Left ventricle myocardium inferior (tissue), 1 donor: ENCODE measurements at regions not wholly inside any gene's neighbourhood (a gene's known extent, or its start where the extent isn't known, plus 50 kb on each side); places are given as distances from the start of the nearest gene placed in this dataset.

ENCODE experiments used
- DNase-seq: peaks from one replicate; pipeline ENCODE4 v3.0.0-alpha.2; 2020
- H3K27ac ChIP-seq: fragments of 200-600 bp; replicated peaks from 2 replicates; pipeline ENCODE4 v1.8.0; 2021
- H3K27me3 ChIP-seq: fragments of 200-600 bp; 2 replicates; pipeline ENCODE4 v1.8.0; 2021; ENCODE audit warnings: low read depth
- H3K36me3 ChIP-seq: fragments of 200-600 bp; 2 replicates; pipeline ENCODE4 v1.8.0; 2021
- H3K4me1 ChIP-seq: fragments of 200-600 bp; 2 replicates; pipeline ENCODE4 v1.8.0; 2021
- H3K4me3 ChIP-seq: fragments of 200-600 bp; 2 replicates; pipeline ENCODE4 v1.8.0; 2021; ENCODE audit warnings: mild to moderate bottlenecking, moderate library complexity
- H3K9me3 ChIP-seq: fragments of 200-600 bp; replicated peaks from 2 replicates; pipeline ENCODE4 v1.8.0; 2021
- CTCF ChIP-seq: fragments of 200-600 bp; IDR thresholded peaks from 2 replicates; pipeline ENCODE4 v1.8.0; 2021; ENCODE audit warnings: antibody characterized with exemption, mild to moderate bottlenecking, borderline replicate concordance
- intact Hi-C: fragments of 100-400 bp; cut with micrococcal nuclease; formaldehyde crosslinking; loops from one replicate; pipeline ENCODE4 v1.11.0; 2022
- donor health status: DM: no; HTN: yes; CAD: no; lungs with severe emphysema.

- H3K4me1 ChIP-seq: peaks cover 16% of the 10 kb centered on the region
- DNase-seq: peak; percentile 75
- no peaks in the 10 kb centered on the region for H3K9me3 ChIP-seq
- H3K27ac ChIP-seq: peak overlapping the region; percentile 58
- no peak for TF ChIP-seq CTCF
- no peaks in the 10 kb centered on the region for H3K27me3 ChIP-seq
- H3K36me3 ChIP-seq: no peaks in the 10 kb centered on the region
- no peak overlapping the region for H3K4me3 ChIP-seq
- intact Hi-C loops: no loop called here
These were observed 160.6 kb upstream of the ATP1B1 start for GRCh38 chr1:168945870-168946269.

GRCh38 chr1:168947041-168947440 is 159.4 kb upstream of the ATP1B1 start:
- intact Hi-C loops: no loop called here
- Histone ChIP-seq H3K36me3 (no peaks in the 10 kb centered on the region), H3K9me3 (no peaks in the 10 kb centered on the region), H3K4me1 (peaks cover 16% of the 10 kb centered on the region), H3K27ac (no peak overlapping the region), H3K27me3 (no peaks in the 10 kb centered on the region), H3K4me3 (no peak overlapping the region)
- no peak for DNase-seq
- no peak for TF ChIP-seq CTCF

- Histone ChIP-seq H3K9me3 (no peaks in the 10 kb centered on the region), H3K36me3 (no peaks in the 10 kb centered on the region), H3K4me1 (peaks cover 16% of the 10 kb centered on the region), H3K27ac (no peak overlapping the region), H3K27me3 (no peaks in the 10 kb centered on the region), H3K4me3 (no peak overlapping the region)
- intact Hi-C loops: no loop called here
- no peak for DNase-seq
- TF ChIP-seq CTCF: no peak
These were observed 156.8 kb upstream of the ATP1B1 start for GRCh38 chr1:168949672-168950071.

- intact Hi-C loops: no loop called here
- no peak for TF ChIP-seq CTCF
These were observed 148.7 kb upstream of the ATP1B1 start for GRCh38 chr1:168957818-168958217.

GRCh38 chr1:168958562-168959289 is 147.8 kb upstream of the ATP1B1 start:
- intact Hi-C loops: no loop called here
- Histone ChIP-seq H3K4me3 (no peak overlapping the region), H3K27ac (no peak overlapping the region), H3K9me3 (no peaks in the 10 kb centered on the region), H3K27me3 (no peaks in the 10 kb centered on the region), H3K4me1 (peaks cover 23% of the 10 kb centered on the region), H3K36me3 (no peaks in the 10 kb centered on the region)
- no peak for DNase-seq
- TF ChIP-seq CTCF: no peak

More at GRCh38 chr1:168957818-168958217, 148.7 kb upstream of the ATP1B1 start:
- no peaks in the 10 kb centered on the region for H3K27me3 ChIP-seq
- H3K4me3 ChIP-seq: no peak overlapping the region
- no peaks in the 10 kb centered on the region for H3K9me3 ChIP-seq
- H3K36me3 ChIP-seq: no peaks in the 10 kb centered on the region
- no peak overlapping the region for H3K27ac ChIP-seq
- H3K4me1 ChIP-seq: peaks cover 23% of the 10 kb centered on the region
- DNase-seq: no peak
